NB4 (cell line): ENCODE measurements at regions not wholly inside any gene's neighbourhood (a gene's known extent, or its start where the extent isn't known, plus 50 kb on each side); places are given as distances from the start of the nearest gene placed in this dataset.

Source experiments
- DNase-seq: peaks from one replicate; pipeline ENCODE4 v3.0.0; 2010; ENCODE audit warnings: low read depth
- H3K4me3 ChIP-seq: one replicate; pipeline ENCODE4 v1.5.1; 2011; ENCODE audit warnings: mild to moderate bottlenecking, low read depth, low read length, moderate library complexity
- MYC ChIP-seq: IDR thresholded peaks from 2 replicates; pipeline ENCODE4 v1.6.1; 2011; ENCODE audit warnings: low read depth, low read length
- POLR2A ChIP-seq: IDR thresholded peaks from 2 replicates; pipeline ENCODE4 v1.6.1; 2011; ENCODE audit warnings: mild to moderate bottlenecking; ENCODE audit not compliant: insufficient read length; ENCODE audit errors: extremely low read depth
- TF ChIP-seq, protein P1 (sequence below): IDR thresholded peaks from 2 replicates; pipeline ENCODE4 v1.6.1; 2011; ENCODE audit warnings: low read depth, low read length
- TF ChIP-seq, protein P2 (sequence below): IDR thresholded peaks from one replicate; pipeline ENCODE4 v1.5.1; 2012; ENCODE audit warnings: low read depth, low read length

DNA sequence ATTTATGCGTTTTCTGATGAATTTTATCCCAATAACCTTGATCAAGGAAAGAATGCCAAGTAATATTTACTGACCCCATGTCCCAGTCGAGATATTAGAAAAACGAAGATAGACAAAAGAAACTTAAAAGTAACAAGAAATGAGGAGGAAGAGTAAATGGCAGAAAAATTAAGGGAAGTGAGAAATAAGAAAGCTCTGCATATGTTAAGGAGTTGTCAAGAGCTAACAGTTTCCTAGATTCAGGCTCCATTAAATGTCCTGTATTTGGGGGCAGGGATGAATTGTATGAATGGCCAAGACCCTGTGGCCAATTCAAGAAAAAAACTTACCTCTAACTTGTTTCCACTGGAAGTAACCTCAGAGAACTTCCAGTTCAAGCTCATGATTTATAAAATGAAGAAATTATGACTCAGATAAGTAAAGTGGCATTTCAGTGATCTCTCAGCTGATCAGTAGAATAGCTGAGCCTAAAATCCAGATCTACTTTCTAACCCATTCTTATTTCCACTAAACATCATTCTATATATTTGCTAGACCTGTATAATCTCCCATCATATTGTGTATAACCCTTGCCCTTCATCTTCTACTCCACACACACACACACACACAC lies 73.2 kb downstream of the ZC3H11B start:
- no peak for DNase-seq

DNA sequence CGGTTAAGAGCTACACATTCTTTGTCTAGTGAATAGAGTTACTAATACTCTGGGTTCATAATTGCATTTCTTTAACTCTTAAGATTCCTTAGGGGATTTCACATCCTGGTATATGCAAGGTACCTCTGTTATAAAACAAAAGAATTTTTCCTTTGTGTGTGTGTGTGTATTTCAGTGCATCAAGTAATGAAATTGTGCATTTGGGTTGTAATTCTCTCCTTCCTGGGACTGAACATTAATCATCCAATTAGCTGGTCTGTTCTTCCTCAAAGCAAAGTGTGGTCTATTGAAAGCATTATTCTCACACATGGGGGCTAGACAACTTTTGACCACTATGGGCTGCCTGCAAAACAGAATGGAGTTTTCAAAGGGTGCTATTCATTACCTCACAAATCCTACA lies 74.0 kb downstream of the ZC3H11B start:
- TF ChIP-seq POLR2A = no peak
- TF ChIP-seq MYC = no peak
- TF ChIP-seq, protein P1, sequence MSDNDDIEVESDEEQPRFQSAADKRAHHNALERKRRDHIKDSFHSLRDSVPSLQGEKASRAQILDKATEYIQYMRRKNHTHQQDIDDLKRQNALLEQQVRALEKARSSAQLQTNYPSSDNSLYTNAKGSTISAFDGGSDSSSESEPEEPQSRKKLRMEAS = no peak
- TF ChIP-seq, protein P2, sequence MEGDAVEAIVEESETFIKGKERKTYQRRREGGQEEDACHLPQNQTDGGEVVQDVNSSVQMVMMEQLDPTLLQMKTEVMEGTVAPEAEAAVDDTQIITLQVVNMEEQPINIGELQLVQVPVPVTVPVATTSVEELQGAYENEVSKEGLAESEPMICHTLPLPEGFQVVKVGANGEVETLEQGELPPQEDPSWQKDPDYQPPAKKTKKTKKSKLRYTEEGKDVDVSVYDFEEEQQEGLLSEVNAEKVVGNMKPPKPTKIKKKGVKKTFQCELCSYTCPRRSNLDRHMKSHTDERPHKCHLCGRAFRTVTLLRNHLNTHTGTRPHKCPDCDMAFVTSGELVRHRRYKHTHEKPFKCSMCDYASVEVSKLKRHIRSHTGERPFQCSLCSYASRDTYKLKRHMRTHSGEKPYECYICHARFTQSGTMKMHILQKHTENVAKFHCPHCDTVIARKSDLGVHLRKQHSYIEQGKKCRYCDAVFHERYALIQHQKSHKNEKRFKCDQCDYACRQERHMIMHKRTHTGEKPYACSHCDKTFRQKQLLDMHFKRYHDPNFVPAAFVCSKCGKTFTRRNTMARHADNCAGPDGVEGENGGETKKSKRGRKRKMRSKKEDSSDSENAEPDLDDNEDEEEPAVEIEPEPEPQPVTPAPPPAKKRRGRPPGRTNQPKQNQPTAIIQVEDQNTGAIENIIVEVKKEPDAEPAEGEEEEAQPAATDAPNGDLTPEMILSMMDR = no peak
- no peak overlapping the region for H3K4me3 ChIP-seq
- DNase-seq = no peak

More for the DNA sequence above, 73.2 kb downstream of the ZC3H11B start:
- TF ChIP-seq, protein P2 = no peak
- no peak overlapping the region for H3K4me3 ChIP-seq

DNA sequence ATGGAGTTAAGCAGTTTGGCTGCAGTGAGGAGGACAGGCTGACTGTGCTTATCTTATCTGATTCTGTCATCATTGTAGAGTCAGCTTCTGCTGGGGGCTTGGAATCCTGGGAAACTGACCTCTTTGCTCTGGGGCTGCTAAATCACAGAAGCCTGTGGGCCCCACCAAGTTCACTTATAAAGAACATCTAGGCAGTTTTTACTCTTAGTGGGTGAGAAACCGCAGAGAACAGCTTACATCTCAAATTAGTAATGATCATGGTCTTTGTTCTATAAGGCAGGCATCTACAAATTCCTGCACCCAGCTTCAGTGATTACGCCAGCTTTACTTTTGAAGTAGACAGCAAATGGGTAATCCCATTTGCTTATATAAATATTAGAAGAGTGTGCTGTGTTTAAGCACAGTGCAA lies 75.7 kb downstream of the ZC3H11B start:
- no peak for DNase-seq
- no peak overlapping the region for H3K4me3 ChIP-seq
- TF ChIP-seq POLR2A = no peak
- TF ChIP-seq, protein P2 = no peak
- no peak for TF ChIP-seq MYC
- TF ChIP-seq, protein P1 = no peak

DNA sequence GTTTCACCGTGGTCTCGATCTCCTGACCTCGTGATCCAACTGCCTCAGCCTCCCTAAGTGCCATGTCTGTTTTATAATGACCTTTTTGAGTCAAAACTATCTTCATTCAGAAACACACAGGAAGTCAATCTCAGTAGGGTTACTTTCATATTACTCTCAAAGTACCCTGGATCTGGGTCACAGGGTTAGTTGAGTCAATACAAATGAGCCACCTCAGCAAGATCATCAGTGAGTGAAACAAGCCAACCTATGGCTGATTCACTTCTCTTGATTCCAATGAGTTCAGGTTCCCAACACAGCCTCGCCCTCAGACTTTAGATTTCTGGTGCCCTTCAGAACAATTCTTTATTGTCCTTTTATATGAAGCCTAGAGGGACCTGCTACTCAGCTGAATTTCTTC lies 76.9 kb downstream of the ZC3H11B start:
- DNase-seq = no peak
- TF ChIP-seq, protein P2 = no peak
- TF ChIP-seq MYC = no peak
- no peak for TF ChIP-seq POLR2A
- no peak overlapping the region for H3K4me3 ChIP-seq

DNA sequence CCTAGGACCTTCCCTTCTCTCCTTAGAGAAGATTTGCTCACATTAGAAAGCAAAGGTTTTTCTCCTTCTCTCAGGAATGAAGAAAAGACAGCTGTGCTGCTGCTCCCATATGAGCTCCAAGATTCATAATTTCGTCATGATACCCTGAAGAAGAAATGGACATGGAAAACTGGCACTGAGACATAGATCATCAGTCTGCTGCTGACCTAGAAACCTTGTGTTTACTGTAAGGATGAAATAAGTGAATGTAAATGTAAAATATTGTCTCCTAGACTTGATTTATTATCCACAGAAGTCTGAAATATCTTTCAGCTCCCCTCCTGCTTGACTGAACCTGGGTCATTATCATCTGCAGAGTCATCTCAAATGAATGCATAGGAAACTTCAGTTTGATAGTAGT lies 77.9 kb downstream of the ZC3H11B start:
- TF ChIP-seq, protein P2 = no peak
- no peak for TF ChIP-seq MYC
- TF ChIP-seq, protein P1 = no peak
- TF ChIP-seq POLR2A = no peak
- no peak overlapping the region for H3K4me3 ChIP-seq
- DNase-seq = no peak

DNA sequence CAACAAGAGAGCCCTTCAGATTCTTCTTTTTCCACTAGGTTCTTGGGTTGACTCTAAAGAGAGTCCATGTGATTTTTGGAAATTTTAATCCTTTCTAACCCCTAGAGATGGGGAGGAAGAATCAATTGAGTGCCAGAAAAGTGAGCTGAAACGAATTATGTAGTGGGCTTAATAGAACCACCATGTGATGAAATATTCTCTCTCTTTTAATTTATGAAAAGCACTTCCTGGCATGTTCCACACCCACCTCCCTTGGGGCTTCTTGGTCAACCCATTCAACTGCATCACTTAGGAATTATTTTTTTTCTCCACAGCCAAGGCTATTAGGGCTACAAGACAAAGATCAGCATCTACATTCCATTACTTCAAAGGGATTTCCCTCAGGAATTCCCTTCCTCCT lies 79.6 kb downstream of the ZC3H11B start:
- DNase-seq = no peak
- TF ChIP-seq, protein P1 = no peak
- TF ChIP-seq POLR2A (no peak), MYC (no peak)
- TF ChIP-seq, protein P2 = no peak
- H3K4me3 ChIP-seq = no peak overlapping the region
